Activated CD4-positive, alpha-beta T cell treated with anti-CD3 and anti-CD28 coated beads, Interleukin-2, Interleukin-6, amounts not matched to agents 100 ng/mL and 50 ng/mL, durations not matched to agents 16 hours and 8 hours (primary cell): ENCODE measurements at regions not wholly inside any gene's neighbourhood (a gene's known extent, or its start where the extent isn't known, plus 50 kb on each side); places are given as distances from the start of the nearest gene placed in this dataset.
"Not testable (repeated sequence)": the region's sequence is repeated elsewhere in the genome, so short reads cannot be mapped to it uniquely, and the experiment has no call there.

Experiments used
- DNase-seq: peaks from one replicate; pipeline ENCODE4 v3.0.0-alpha.2; 2020

DNA sequence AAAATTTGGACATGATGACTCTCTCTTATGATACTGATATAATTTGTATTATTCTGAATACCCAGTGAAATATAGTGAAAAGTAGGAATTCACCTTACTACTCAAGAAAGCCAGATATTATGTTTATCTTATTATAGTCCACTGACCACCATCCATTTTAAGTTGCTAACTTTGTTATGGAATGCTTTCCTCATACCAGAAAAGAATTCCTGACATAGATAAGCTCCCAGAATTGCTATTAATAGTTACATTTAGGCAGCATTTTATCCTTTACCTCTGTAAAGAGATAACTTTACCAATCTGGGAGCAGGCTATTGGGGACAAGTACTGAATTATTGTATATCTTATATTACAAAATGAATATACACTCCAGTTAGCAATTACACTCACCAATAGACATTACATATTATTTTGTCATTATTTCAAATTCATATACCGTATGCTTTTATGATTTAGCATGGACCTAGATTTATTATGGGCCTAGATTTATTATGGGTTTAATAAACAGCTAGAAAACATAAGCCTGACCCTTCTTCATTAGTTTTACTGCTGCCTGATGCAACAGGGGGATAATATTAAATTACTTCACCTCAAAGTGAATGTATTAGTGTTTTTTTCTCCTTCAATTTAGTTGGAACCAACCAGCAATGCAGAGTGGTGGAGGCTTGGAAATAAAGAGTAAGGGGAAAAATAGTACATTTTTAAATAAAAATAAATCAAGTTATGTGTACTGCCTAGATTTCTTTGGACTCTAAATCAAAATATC is 1886.1 kb downstream of the PCDH9 start:
- no peak for DNase-seq

- DNase-seq: no peak
Observed at GRCh38 chr13:65342541-65343337, 1887.4 kb downstream of the PCDH9 start.

DNA sequence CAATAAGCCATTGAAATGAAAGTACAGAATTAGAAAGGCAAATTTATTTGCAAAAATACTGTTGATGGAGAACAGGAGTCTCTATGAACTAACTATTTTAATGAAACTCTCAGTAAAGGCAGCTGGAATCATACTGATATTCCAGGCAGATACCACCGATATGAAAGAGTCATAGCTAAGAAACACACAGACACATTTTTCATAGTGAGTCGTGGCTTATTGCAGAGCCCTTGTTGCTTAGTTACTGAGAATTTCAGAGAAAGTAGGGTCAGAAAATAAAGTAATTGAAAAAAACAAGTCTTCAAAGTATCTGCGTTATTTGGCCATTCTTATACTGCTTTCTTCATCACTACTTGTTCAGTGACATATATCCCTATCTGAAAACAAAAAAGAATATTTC is 1890.9 kb downstream of the PCDH9 start:
- DNase-seq: no peak

DNA sequence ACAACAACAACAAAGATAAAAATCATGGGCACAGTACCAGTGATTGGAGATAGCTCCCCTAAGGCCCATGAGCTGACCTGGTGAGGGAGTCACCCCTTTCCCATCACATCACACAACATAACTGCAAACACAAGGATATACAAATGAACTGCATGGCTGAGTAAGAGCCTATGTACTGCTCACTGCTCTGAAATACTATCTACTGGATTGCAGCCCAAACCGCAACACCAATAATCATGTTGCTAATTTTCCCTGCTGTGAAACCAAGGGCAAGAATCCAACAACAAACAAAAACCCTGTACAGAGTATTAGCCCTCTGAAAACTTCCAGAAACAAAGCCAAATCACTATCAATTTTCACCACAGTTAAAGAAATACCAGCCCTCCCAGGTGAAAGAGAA is 1893.2 kb downstream of the PCDH9 start:
- no peak for DNase-seq

GRCh38 chr13:65336087-65336749 is 1893.9 kb downstream of the PCDH9 start:
- no peak for DNase-seq

GRCh38 chr13:65330691-65331090 is 1899.4 kb downstream of the PCDH9 start:
- no peak for DNase-seq

- no peak for DNase-seq
Observed at GRCh38 chr13:65330287-65330686, 1899.8 kb downstream of the PCDH9 start.

DNA sequence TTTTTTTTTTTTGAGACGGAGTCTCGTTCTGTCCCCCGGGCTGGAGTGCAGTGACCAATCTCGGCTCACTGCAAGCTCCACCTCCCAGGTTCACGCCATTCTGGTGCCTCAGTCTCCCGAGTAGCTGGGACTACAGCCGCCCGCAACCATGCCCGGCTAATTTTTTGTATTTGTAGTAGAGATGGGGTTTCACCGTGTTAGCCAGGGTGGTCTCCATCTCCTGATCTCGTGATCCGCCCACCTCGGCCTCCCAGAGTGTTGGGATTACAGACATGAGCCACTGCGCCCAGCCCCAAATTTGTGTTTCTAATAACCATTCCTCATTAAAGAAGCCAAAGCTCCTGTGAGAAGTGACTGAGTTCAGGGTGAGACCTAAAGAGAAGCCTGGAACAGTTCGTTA is 1906.9 kb downstream of the PCDH9 start:
- DNase-seq: not testable (repeated sequence)

DNA sequence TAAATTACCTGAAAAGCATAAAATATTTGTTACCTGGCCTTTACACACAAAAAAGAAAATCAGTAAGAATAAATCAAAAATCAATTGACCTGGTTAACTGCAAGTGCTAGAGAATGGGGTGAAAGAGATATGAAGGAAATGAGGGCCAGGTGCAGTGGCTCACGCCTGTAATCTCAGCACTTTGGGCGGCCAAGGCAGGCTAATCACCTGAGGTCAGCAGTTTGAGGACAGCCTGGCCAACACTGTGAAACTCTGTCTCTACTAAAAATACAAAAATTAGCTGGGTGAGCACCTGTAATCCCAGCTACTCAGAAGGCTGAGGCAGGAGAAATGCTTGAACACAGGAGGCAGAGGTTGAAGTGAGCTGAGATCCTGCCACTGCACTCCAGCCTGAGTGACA is 1908.7 kb downstream of the PCDH9 start:
- not testable (repeated sequence) for DNase-seq

GRCh38 chr13:65314008-65314407 is 1916.1 kb downstream of the PCDH9 start:
- no peak for DNase-seq

GRCh38 chr13:65310663-65311328 is 1919.3 kb downstream of the PCDH9 start:
- no peak for DNase-seq

DNA sequence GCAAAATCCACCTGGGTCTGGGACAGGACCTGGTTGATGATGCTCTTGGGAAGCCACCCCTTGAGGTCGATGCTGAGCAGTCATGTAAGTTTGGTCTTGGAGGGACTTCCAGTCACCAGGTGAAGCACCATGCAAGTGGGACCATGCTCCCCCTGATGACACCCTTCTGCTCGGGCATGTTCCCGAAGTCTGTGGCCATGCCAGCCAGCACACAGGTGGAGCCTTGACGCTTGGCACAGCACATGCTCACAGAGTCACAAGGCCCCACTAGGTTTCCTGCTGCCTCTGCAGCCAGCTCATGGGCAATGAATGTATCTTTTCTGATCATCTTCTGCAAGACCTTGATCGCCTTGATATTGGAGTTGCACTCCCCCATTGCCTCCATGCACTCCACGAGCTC is 1920.2 kb downstream of the PCDH9 start:
- DNase-seq: no peak

GRCh38 chr13:65308729-65309128 is 1921.4 kb downstream of the PCDH9 start:
- not testable (repeated sequence) for DNase-seq

GRCh38 chr13:65307056-65307455 is 1923.1 kb downstream of the PCDH9 start:
- no peak for DNase-seq

GRCh38 chr13:65302691-65303090 is 1927.4 kb downstream of the PCDH9 start:
- DNase-seq: no peak

DNA sequence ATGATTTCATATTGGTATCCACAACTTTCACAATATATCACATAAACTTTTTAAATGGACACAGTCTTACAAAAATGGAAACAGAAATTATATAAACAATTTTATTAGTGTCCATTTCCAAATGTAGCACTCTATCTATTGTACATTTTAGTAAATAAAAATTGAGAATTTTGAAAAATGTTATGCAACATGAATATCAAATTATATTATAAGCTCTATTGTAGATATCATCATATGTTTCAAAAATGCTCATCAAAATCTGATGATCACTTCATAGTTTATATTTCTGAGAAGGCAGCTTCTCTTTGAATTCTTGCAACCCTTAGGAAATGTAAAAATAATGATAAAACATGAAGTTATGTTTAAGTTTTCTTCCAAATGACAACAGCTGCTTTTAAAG is 1928.6 kb downstream of the PCDH9 start:
- no peak for DNase-seq

GRCh38 chr13:65300220-65300619 is 1929.9 kb downstream of the PCDH9 start:
- no peak for DNase-seq

DNA sequence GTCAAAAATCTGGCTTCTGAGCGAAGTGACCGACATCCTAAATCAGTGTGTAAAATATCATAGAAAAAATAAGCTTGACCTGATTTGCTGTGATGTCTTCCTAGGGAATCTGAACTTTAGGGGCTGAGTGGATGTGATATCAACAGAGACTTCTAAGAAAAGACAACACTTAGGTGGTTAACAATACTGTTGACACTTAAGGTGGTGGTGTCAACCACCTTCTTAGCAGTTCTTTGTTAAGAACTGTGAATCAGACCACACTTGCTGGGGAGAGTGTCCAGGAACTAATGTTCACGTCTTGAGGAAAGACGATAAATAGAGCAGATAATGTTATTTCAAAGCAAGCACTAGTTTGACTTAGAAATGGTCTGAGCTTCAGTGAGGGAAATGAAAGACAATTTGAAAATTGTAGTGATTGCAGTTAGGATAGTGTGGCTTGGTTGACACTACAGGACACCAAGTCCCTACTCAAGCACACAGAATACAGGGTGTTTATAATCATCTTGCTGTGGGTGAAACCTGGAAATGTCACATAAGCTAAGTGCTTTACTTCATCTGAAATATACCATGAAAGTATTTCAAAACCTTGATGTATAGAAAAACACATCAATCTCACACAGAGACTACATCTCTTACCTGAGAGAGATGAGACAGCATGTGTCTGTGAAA is 1936.5 kb downstream of the PCDH9 start:
- no peak for DNase-seq

DNA sequence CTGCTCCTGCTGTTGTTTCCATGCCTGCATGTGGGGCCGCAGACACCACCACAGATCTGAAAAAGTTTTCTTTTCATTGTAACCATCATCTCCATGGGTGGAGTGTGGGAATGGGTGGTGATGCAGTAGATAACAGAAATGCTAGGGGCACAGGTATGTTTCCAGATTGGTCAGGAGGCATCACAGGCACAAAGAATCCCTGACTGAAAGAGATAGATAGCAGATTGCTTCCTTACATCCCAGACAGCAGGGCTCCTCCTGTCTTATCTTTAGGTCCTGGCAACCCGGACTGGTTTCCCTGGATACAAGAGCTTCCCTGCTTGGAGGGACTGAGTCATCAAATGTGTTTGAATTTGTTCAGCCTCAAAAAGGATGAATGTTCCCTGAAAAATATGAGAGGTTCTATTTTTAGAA is 1937.6 kb downstream of the PCDH9 start:
- no peak for DNase-seq

GRCh38 chr13:65287405-65287804 is 1942.7 kb downstream of the PCDH9 start:
- no peak for DNase-seq

GRCh38 chr13:65275838-65276630 is 1954.1 kb downstream of the PCDH9 start:
- DNase-seq: no peak

- DNase-seq: no peak
Observed at GRCh38 chr13:65275108-65275507, 1955.0 kb downstream of the PCDH9 start.
